HK-2 (cell line): ENCODE measurements at regions not wholly inside any gene's neighbourhood (a gene's known extent, or its start where the extent isn't known, plus 50 kb on each side); places are given as distances from the start of the nearest gene placed in this dataset.

ENCODE experiments used
- DNase-seq: peaks from one replicate; pipeline ENCODE4 v3.0.0-alpha.2; 2018; ENCODE audit not compliant: unreplicated experiment

- DNase-seq = no peak
Observed at GRCh38 chr13:55660851-55661250, 1479.9 kb upstream of the PRR20A start.

GRCh38 chr13:55661505-55661904 is 1479.2 kb upstream of the PRR20A start:
- DNase-seq = no peak

GRCh38 chr13:55664178-55664577 is 1476.5 kb upstream of the PRR20A start:
- DNase-seq = no peak

GRCh38 chr13:55669051-55669450 is 1471.7 kb upstream of the PRR20A start:
- no peak for DNase-seq

GRCh38 chr13:55673910-55674309 is 1466.8 kb upstream of the PRR20A start:
- DNase-seq = no peak

- no peak for DNase-seq
Observed at GRCh38 chr13:55682776-55683175, 1457.9 kb upstream of the PRR20A start.

- DNase-seq = no peak
Observed at GRCh38 chr13:55705526-55705925, 1435.2 kb upstream of the PRR20A start.

- no peak for DNase-seq
Observed at GRCh38 chr13:55705971-55706370, 1434.7 kb upstream of the PRR20A start.

GRCh38 chr13:55714120-55714519 is 1426.6 kb upstream of the PRR20A start:
- DNase-seq = no peak

GRCh38 chr13:55727683-55728082 is 1413.0 kb upstream of the PRR20A start:
- no peak for DNase-seq

GRCh38 chr13:55728247-55728646 is 1412.5 kb upstream of the PRR20A start:
- no peak for DNase-seq

- DNase-seq = no peak
Observed at GRCh38 chr13:55745828-55746227, 1394.9 kb upstream of the PRR20A start.

GRCh38 chr13:55761986-55762385 is 1378.7 kb upstream of the PRR20A start:
- DNase-seq = no peak

GRCh38 chr13:55777612-55778011 is 1363.1 kb upstream of the PRR20A start:
- no peak for DNase-seq

- DNase-seq = no peak
Observed at GRCh38 chr13:55783841-55784240, 1356.9 kb upstream of the PRR20A start.

GRCh38 chr13:55788548-55788947 is 1352.2 kb upstream of the PRR20A start:
- no peak for DNase-seq

- DNase-seq = no peak
Observed at GRCh38 chr13:55792544-55793193, 1348.0 kb upstream of the PRR20A start.

GRCh38 chr13:55815458-55816033 is 1325.2 kb upstream of the PRR20A start:
- no peak for DNase-seq

GRCh38 chr13:55816976-55817601 is 1323.6 kb upstream of the PRR20A start:
- DNase-seq = no peak

GRCh38 chr13:55820817-55821216 is 1319.9 kb upstream of the PRR20A start:
- DNase-seq = no peak

GRCh38 chr13:55869648-55870047 is 1271.1 kb upstream of the PRR20A start:
- no peak for DNase-seq

GRCh38 chr13:55887561-55887960 is 1253.2 kb upstream of the PRR20A start:
- no peak for DNase-seq

- no peak for DNase-seq
Observed at GRCh38 chr13:55893540-55893939, 1247.2 kb upstream of the PRR20A start.
